Activated CD8-positive, alpha-beta T cell treated with anti-CD3 and anti-CD28 coated beads, Interleukin-2, amount 10 ng/mL, durations not matched to agents 7 days and 5 days (primary cell): ENCODE measurements at regions not wholly inside any gene's neighbourhood (a gene's known extent, or its start where the extent isn't known, plus 50 kb on each side); places are given as distances from the start of the nearest gene placed in this dataset.
"Not testable (repeated sequence)": the region's sequence is repeated elsewhere in the genome, so short reads cannot be mapped to it uniquely, and the experiment has no call there.

Experiments
- ATAC-seq: fragments of 150-1000 bp; cut with Tn5 transposase; one replicate; pipeline ENCODE4 v1.10.0; 2021; ENCODE audit warnings: moderate library complexity
- CTCF ChIA-PET: fragments of 350-600 bp; sonication (Branson Sonifier 250); formaldehyde crosslinking; loops from one replicate; lab custom pipeline; 2021; ENCODE audit warnings: antibody characterized with exemption; lab: Charles Lee
- POLR2A ChIA-PET: fragments of 350-600 bp; sonication (Branson Sonifier 250); formaldehyde crosslinking; loops from one replicate; lab custom pipeline; 2021; ENCODE audit warnings: antibody characterized with exemption; lab: Charles Lee
- DNase-seq: peaks from one replicate; pipeline ENCODE4 v3.0.0-alpha.2; 2020
- H3K27ac Mint-ChIP-seq: one replicate; pipeline ENCODE4 v1.8.0; 2021; ENCODE audit warnings: mild to moderate bottlenecking, mixed read lengths
- H3K27me3 Mint-ChIP-seq: one replicate; pipeline ENCODE4 v1.8.0; 2021; ENCODE audit warnings: low read depth, mixed read lengths
- H3K36me3 Mint-ChIP-seq: one replicate; pipeline ENCODE4 v1.8.0; 2021; ENCODE audit warnings: low read depth, mixed read lengths
- H3K4me1 Mint-ChIP-seq: one replicate; pipeline ENCODE4 v1.8.0; 2021; ENCODE audit warnings: low read depth, mixed read lengths
- H3K4me3 Mint-ChIP-seq: one replicate; pipeline ENCODE4 v1.8.0; 2021; ENCODE audit warnings: mild to moderate bottlenecking, mixed read lengths
- H3K9me3 Mint-ChIP-seq: one replicate; pipeline ENCODE4 v1.8.0; 2022; ENCODE audit warnings: mixed read lengths; ENCODE audit not compliant: insufficient read depth

- no peaks in the 10 kb centered on the region for H3K36me3 Mint-ChIP-seq
- H3K4me1 Mint-ChIP-seq = no peaks in the 10 kb centered on the region
- ChIA-PET CTCF (no interaction called here), POLR2A (no interaction called here)
- ATAC-seq (no peak), DNase-seq (no peak)
- H3K27ac Mint-ChIP-seq = no peak overlapping the region
- H3K27me3 Mint-ChIP-seq = no peaks in the 10 kb centered on the region
- H3K9me3 Mint-ChIP-seq = peaks cover 20% of the 10 kb centered on the region
- H3K4me3 Mint-ChIP-seq = no peak overlapping the region
Observed at GRCh38 chr5:26530305-26530704, 508.1 kb downstream of the CDH9 start.

- Mint-ChIP-seq H3K4me1 (no peaks in the 10 kb centered on the region), H3K27me3 (no peaks in the 10 kb centered on the region), H3K9me3 (peaks cover 5% of the 10 kb centered on the region), H3K4me3 (no peak overlapping the region), H3K36me3 (no peaks in the 10 kb centered on the region), H3K27ac (no peak overlapping the region)
- POLR2A ChIA-PET = interaction anchor here (0.7 kb wide), 1 partner anchor 155 kb away, joined by 6 read pairs; no protein-coding TSS in a partner anchor
- CTCF ChIA-PET = no interaction called here
- DNase-seq (no peak), ATAC-seq (no peak)
Observed at GRCh38 chr5:26519245-26519644, 519.1 kb downstream of the CDH9 start.

DNA sequence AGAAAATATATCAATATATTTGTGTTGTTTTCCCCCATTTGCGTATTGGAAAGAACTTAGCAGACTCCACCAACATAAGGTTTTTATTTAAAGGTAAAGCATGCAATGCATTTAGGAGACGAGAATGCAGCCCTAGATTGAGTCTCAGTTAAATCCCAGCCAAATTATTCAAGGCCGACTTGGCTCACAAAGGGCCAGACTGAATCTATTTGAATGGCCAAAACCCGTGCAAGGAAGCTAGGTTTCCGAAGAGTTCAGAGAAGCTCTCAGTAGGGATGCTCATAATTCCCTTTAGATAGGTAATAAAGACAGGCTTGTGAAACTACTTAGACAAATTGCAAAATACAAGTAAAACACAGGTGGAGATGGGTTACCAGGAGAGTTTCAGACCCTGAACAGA is 520.3 kb downstream of the CDH9 start:
- ChIA-PET POLR2A (no interaction called here), CTCF (no interaction called here)
- H3K27ac Mint-ChIP-seq = no peak overlapping the region
- H3K36me3 Mint-ChIP-seq = no peaks in the 10 kb centered on the region
- H3K9me3 Mint-ChIP-seq = peaks cover 5% of the 10 kb centered on the region
- H3K4me3 Mint-ChIP-seq = no peak overlapping the region
- no peaks in the 10 kb centered on the region for H3K4me1 Mint-ChIP-seq
- DNase-seq (no peak), ATAC-seq (no peak)
- no peaks in the 10 kb centered on the region for H3K27me3 Mint-ChIP-seq

DNA sequence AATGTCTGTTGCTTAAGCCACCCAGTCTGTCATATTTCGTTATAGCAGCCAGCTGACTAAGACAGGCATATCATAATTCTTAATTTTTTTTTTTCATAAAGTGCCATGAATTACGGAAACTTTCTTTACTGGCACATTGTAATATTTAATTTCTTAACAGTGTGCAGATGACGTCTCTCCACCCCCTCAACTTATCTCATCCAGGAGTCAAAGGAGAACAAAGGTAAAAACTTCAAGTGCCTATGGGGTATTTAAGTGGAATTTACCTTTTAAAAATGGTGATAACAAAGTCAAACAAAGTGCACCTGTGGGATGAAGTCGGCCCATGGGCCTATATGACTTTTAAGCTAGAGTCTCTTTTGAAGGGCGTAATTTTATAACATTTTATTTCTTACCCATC is 539.4 kb downstream of the CDH9 start:
- Mint-ChIP-seq H3K27me3 (no peaks in the 10 kb centered on the region), H3K4me3 (no peak overlapping the region), H3K36me3 (no peaks in the 10 kb centered on the region), H3K27ac (no peak overlapping the region), H3K9me3 (peaks cover 24% of the 10 kb centered on the region), H3K4me1 (no peaks in the 10 kb centered on the region)
- DNase-seq (no peak), ATAC-seq (no peak)
- POLR2A ChIA-PET = no interaction called here
- CTCF ChIA-PET = no interaction called here

- Mint-ChIP-seq H3K36me3 (no peaks in the 10 kb centered on the region), H3K9me3 (peaks cover 28% of the 10 kb centered on the region), H3K4me1 (no peaks in the 10 kb centered on the region), H3K27me3 (no peaks in the 10 kb centered on the region), H3K27ac (no peak overlapping the region), H3K4me3 (no peak overlapping the region)
- CTCF ChIA-PET = no interaction called here
- POLR2A ChIA-PET = no interaction called here
- ATAC-seq = no peak
- DNase-seq = no peak
Observed at GRCh38 chr5:26495437-26495836, 542.9 kb downstream of the CDH9 start.

- H3K9me3 Mint-ChIP-seq = peaks cover 35% of the 10 kb centered on the region
- H3K4me1 Mint-ChIP-seq = no peaks in the 10 kb centered on the region
- POLR2A ChIA-PET = no interaction called here
- CTCF ChIA-PET = no interaction called here
- H3K27me3 Mint-ChIP-seq = no peaks in the 10 kb centered on the region
- ATAC-seq (no peak), DNase-seq (no peak)
- H3K4me3 Mint-ChIP-seq = no peak overlapping the region
- no peaks in the 10 kb centered on the region for H3K36me3 Mint-ChIP-seq
- H3K27ac Mint-ChIP-seq = no peak overlapping the region
Observed at GRCh38 chr5:26492906-26493459, 545.4 kb downstream of the CDH9 start.

- no peaks in the 10 kb centered on the region for H3K4me1 Mint-ChIP-seq
- ATAC-seq (no peak), DNase-seq (no peak)
- no peak overlapping the region for H3K4me3 Mint-ChIP-seq
- H3K9me3 Mint-ChIP-seq = peaks cover 25% of the 10 kb centered on the region
- ChIA-PET POLR2A (no interaction called here), CTCF (no interaction called here)
- no peaks in the 10 kb centered on the region for H3K27me3 Mint-ChIP-seq
- no peaks in the 10 kb centered on the region for H3K36me3 Mint-ChIP-seq
- no peak overlapping the region for H3K27ac Mint-ChIP-seq
Observed at GRCh38 chr5:26487553-26487952, 550.8 kb downstream of the CDH9 start.

- ATAC-seq (no peak), DNase-seq (no peak)
- Mint-ChIP-seq H3K27me3 (no peaks in the 10 kb centered on the region), H3K27ac (no peak overlapping the region), H3K4me1 (no peaks in the 10 kb centered on the region), H3K36me3 (no peaks in the 10 kb centered on the region), H3K9me3 (peaks cover 28% of the 10 kb centered on the region), H3K4me3 (no peak overlapping the region)
- ChIA-PET POLR2A (no interaction called here), CTCF (no interaction called here)
Observed at GRCh38 chr5:26486631-26487030, 551.8 kb downstream of the CDH9 start.

DNA sequence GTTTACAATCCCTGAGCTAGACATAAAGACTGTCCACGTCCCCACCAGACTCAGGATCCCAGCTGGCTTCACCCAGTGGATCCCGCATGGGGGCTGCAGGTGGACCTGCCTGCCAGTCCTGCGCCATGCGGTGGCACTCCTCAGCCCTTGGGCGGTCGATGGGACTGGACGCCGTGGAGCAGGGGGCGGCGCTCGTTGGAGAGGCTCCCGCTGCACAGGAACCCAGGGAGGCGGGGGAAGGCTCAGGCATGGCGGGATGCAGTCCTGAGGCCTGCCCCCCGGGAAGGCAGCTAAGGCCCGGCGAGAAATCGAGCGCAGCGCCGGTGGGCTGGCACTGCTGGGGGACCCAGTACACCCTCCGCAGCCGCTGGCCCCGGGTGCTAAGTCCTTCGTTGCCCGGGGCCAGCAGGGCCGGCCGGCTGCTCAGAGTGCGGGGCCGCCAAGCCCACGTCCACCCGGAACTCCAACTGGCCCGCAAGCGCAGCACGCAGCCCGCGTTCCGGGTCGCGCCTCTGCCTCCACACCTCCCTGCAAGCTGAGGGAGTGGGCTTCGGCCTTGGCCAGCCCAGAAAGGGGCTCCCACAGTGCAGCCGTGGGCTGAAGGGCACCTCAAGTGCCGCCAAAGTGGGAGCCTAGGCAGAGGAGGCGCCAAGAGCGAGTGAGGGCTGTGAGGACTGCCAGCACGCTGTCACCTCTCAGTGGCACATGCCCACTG is 553.1 kb downstream of the CDH9 start:
- H3K4me1 Mint-ChIP-seq, H3K27me3 Mint-ChIP-seq, H3K4me3 Mint-ChIP-seq, CTCF ChIA-PET, DNase-seq, ATAC-seq, POLR2A ChIA-PET, H3K27ac Mint-ChIP-seq, H3K36me3 Mint-ChIP-seq: not testable (repeated sequence)
- peaks cover 24% of the 10 kb centered on the region for H3K9me3 Mint-ChIP-seq

- DNase-seq = no peak
- Mint-ChIP-seq H3K36me3 (no peaks in the 10 kb centered on the region), H3K4me3 (no peak overlapping the region), H3K27ac (no peak overlapping the region), H3K9me3 (peaks cover 9% of the 10 kb centered on the region), H3K4me1 (no peaks in the 10 kb centered on the region), H3K27me3 (no peaks in the 10 kb centered on the region)
- CTCF ChIA-PET = no interaction called here
- POLR2A ChIA-PET = no interaction called here
- ATAC-seq = no peak
Observed at GRCh38 chr5:26482810-26483375, 555.5 kb downstream of the CDH9 start.

GRCh38 chr5:26482076-26482809 is 556.1 kb downstream of the CDH9 start:
- Mint-ChIP-seq H3K4me3 (no peak overlapping the region), H3K36me3 (no peaks in the 10 kb centered on the region), H3K27me3 (no peaks in the 10 kb centered on the region), H3K9me3 (peaks cover 4% of the 10 kb centered on the region), H3K4me1 (no peaks in the 10 kb centered on the region), H3K27ac (no peak overlapping the region)
- ChIA-PET CTCF (no interaction called here), POLR2A (no interaction called here)
- no peak for ATAC-seq
- no peak for DNase-seq

DNA sequence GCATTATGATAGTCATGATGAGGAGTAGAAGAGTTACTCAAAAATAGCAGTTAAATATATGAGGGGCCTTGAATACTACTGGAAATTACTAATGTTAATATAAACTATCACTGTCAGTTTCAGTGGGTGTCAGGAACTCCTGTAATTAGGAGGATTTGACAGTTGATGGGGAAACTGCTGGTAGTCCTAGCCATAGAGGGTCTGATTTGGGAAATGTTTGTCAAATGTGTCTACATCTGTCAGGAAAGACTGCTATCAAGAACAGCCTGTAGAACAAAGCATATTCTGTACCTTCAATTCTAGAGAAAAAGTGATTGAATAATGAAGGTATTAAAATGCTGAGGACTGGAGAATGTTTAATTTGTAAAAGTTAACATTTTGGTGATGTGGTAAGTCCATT is 567.9 kb downstream of the CDH9 start:
- H3K27ac Mint-ChIP-seq = no peak overlapping the region
- no peak for DNase-seq
- H3K4me1 Mint-ChIP-seq = no peaks in the 10 kb centered on the region
- ChIA-PET POLR2A (no interaction called here), CTCF (no interaction called here)
- H3K4me3 Mint-ChIP-seq = no peak overlapping the region
- ATAC-seq = no peak
- peaks cover 7% of the 10 kb centered on the region for H3K9me3 Mint-ChIP-seq
- no peaks in the 10 kb centered on the region for H3K27me3 Mint-ChIP-seq
- H3K36me3 Mint-ChIP-seq = no peaks in the 10 kb centered on the region
